HG02973 (cell line): ENCODE measurements at regions not wholly inside any gene's neighbourhood (a gene's known extent, or its start where the extent isn't known, plus 50 kb on each side); places are given as distances from the start of the nearest gene placed in this dataset.

ENCODE experiments used
- ATAC-seq: cut with Tn5 transposase; IDR thresholded peaks from one replicate; pipeline ENCODE4 v1.9.1; 2021; ENCODE audit warnings: moderate library complexity; ENCODE audit not compliant: unreplicated experiment

DNA sequence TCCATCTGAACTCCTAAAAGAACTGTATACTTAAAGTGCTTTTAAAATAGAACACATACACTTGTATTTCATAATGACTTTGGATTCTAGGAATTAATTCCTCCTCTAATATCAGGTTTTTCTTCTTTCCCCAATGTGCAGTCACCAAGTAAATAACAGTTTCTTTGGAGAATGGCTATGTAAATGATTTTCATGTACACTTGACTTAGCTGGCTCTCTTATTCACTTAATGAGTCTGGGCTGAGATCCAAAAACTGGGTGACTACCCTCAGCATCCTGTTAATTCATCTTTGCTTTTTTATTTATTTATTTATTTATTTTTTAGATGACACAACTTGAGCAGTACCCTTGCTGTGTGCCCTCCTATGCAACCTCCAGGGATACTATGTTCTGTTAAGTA, 1003.7 kb downstream of the SLITRK1 start:
- no peak for ATAC-seq

- ATAC-seq = no peak
Observed at GRCh38 chr13:82867284-82867683, 1015.0 kb downstream of the SLITRK1 start.

DNA sequence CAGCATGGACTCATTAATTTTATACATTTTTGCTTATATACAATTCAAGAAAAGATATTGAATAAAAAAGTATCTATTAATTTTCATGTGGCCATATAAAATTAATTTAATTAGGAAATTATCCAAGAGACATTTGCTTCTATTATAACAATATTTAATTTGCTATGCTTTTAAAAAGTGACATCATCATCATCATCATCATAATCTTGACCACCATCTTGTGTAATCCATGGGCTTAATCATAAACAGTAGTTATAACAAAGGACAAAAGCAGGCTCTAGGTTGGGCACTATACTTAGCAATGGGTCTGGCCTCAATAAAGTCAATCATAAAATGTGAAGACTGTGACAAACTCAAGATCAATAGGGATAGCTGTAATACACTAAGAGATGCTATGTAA, 1031.6 kb downstream of the SLITRK1 start:
- ATAC-seq = no peak

- ATAC-seq = no peak
Observed at GRCh38 chr13:82848766-82849165, 1033.5 kb downstream of the SLITRK1 start.

DNA sequence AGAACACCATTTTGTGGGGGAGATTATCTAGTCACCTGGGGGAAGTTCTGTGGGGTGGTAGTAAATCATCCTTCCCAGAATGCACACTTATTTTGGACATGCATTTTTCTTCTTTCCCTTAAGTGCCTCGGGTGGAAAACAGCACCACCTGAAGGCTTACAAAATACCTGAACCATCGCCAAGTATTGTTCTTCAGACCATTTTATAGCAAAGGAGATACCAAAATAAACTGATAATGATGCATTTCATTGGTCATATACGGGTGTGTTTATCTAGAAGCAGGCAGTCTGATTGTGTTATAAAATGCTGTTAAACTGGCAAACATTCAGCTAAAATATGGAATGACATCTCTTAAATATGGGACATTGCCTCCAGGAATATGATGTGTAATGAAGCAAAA, 1034.7 kb downstream of the SLITRK1 start:
- no peak for ATAC-seq

- no peak for ATAC-seq
Observed at GRCh38 chr13:82833923-82834322, 1048.4 kb downstream of the SLITRK1 start.

DNA sequence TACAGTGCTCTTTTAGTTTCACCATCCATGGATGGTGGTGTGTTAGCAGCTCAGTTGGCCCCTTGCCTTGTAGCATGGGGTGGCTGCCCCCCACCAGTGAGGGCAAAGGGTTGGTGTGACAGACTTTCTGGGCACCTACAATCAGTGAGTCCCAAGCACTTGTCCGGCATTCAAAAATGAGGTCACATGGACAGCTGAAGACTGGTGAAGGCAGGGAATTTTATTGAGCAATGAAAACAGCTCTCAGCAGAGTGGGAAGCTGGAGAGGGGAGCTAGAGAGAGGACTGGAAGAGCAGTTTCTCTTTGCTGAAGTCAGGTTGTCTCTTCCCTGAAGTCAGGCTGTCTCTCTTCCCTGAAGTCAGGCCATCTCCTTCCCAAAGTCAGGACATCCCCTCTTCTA, 1053.2 kb downstream of the SLITRK1 start:
- ATAC-seq = no peak

- no peak for ATAC-seq
Observed at GRCh38 chr13:82827724-82828123, 1054.5 kb downstream of the SLITRK1 start.

DNA sequence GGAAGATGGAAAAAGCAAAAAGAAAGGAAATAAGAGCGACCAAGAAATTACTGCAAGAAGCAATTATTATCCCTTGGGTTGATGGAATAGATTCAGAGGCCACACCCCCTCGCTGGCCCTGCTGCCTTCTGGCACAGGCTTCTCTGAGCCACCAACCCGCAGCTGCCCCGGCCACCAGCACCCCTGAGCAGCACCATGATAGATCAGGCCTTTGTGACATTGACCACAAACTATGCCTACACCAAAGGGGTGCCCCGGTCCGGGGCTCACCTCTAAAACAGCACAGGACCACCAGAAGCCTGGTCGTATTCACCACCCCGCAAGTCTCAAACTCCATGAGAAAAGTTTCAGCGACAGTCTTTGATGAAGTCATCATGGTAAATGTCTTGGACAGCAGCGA, 1059.3 kb downstream of the SLITRK1 start:
- no peak for ATAC-seq

DNA sequence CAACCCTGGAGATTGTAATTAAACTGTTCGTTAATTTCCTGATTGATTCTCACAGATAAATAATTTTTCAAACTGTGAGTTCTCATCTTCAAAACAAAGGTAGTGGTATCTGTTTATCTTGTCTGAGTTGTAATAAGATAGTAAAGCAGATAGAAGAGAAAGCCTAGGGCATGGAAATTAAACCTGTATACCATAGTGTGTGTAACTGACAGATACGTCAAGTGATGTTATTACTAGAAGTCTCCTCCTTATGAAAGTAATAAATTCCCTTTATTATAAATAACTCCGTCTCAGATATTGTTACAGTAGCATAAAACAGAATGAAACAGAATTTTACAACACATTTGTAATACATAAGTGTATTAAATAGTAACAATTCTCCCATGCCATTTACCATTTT, 1065.1 kb downstream of the SLITRK1 start:
- no peak for ATAC-seq

- ATAC-seq = no peak
Observed at GRCh38 chr13:82815791-82816190, 1066.5 kb downstream of the SLITRK1 start.

DNA sequence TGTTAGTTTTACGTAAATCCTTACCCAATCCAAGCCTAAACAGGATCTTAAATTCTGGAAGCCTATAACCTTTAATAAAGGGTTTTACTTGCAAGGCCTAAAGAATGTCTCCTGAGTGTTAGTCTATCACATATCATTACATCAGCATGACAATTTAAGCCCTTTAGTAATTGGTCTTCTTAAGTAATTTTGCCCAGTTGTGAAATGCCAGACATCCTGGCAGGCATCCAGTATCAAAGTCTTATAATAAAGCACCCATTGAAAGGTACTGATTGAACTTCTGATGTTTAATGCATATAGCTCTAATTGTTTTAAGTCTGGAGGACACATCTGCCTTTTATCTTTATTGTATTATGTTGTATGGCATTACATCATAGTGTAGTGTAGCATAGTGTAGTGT, 1078.9 kb downstream of the SLITRK1 start:
- ATAC-seq = no peak

DNA sequence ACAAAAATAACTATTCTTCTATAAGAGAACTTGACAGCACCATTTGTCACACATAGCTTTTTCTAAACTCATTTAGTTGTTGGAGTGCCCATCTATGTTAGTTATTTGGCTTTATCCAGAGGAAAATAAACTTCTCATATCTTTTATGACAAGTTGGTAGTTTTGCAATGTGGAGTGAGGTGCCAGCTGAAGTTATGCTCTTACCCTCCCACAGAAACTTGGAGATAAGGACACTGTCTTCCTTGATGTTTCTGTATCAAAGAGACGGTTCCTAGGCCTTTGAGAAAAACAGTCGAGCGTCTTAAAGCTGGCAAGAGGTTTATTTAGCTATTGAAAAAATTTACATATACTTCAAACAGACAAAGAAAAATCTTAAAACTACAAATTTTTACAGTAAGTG, 1079.7 kb downstream of the SLITRK1 start:
- ATAC-seq = no peak

GRCh38 chr13:82800391-82800790, 1081.9 kb downstream of the SLITRK1 start:
- no peak for ATAC-seq

- no peak for ATAC-seq
Observed at GRCh38 chr13:82797876-82798275, 1084.4 kb downstream of the SLITRK1 start.

DNA sequence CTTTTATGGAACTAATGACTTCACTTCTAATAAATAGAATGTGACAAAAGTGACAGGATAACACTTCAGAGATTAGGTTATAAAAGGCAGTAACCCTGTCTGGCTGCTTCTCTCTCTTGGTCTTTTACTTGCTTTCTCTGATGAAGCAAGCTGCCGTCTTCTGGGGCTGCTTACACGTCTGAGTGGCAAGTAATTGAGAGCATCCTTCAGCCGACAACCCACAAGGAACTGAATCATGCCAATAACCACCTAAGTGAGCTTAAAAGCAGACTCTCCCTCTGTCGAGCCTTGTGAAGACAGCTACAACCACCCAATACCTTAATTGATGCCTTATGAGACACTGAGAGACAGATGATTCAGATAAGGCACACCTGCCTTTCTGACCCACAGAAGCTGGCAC, 1091.2 kb downstream of the SLITRK1 start:
- ATAC-seq = no peak

- ATAC-seq = no peak
Observed at GRCh38 chr13:82772816-82773215, 1109.5 kb downstream of the SLITRK1 start.

DNA sequence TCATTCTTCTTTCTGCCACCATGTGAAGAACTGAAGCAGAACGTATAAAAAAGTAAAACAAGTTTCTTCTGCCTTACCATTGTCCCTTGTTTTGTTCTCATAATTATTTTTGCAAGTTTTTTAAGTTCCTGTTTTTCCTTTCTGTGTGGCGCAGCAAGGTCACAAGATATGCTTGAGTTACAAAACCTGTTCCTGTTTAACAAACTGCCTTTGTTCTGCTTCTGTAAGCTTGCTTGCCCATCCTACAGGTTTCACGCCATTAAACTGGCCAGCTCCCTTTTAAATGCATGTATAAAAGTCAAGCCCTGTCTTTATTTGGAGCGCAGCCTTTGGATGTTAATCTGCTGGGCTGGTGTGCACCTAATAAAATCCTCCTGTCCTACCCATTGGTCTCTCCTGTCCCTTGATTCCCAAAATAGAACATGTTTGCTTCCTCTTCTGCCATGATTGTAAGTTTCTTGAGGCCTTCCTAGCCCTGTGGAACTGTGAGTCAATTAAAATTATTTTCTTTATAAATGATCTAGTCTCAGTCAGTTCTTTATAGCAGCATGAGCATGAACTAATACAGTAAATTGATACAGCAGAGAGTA, 1115.4 kb downstream of the SLITRK1 start:
- ATAC-seq = no peak

- no peak for ATAC-seq
Observed at GRCh38 chr13:82758044-82758443, 1124.2 kb downstream of the SLITRK1 start.

DNA sequence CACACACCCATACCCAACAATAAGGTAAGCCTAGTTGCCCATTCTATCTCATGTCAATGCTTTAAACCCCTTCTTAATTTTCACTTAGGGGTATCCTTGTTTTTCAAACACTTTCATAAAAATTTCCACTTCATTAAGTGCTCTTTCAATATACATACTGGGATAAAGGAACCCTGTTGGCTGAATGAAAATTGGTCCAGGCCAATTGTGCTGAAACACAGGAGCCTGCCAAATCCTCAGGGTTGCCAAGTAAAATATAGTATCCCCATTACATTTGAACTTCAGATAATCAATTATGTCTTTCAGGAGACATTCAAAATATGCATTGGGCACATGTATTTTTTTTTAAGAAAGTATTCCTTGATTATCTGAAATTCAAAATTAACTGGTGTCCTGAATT, 1131.1 kb downstream of the SLITRK1 start:
- no peak for ATAC-seq

- no peak for ATAC-seq
Observed at GRCh38 chr13:82749551-82749950, 1132.7 kb downstream of the SLITRK1 start.

DNA sequence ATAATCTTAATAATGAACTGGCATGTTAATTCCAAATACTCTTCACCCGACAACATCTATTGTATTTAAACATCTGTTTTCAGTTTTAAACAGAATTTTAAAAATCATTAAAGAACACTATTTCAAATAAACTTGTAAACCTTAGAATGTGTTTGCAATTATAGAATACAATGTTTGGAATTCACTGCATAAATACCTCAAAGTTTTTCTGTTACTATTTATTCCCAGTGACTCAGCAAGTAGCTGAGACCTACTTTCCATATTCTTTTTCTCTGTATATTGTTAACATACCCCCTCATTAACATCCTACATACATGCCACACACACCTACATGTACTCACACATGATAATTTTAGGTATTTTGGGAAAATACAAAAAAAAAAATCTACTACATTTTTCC, 1134.3 kb downstream of the SLITRK1 start:
- no peak for ATAC-seq

GRCh38 chr13:82747291-82747690, 1135.0 kb downstream of the SLITRK1 start:
- no peak for ATAC-seq

GRCh38 chr13:82740442-82740841, 1141.8 kb downstream of the SLITRK1 start:
- ATAC-seq = no peak
